CD4-positive, alpha-beta T cell treated with Interleukin-4 for 1 hour (primary cell): ENCODE measurements at regions not wholly inside any gene's neighbourhood (a gene's known extent, or its start where the extent isn't known, plus 50 kb on each side); places are given as distances from the start of the nearest gene placed in this dataset.
"Not testable (repeated sequence)": the region's sequence is repeated elsewhere in the genome, so short reads cannot be mapped to it uniquely, and the experiment has no call there.

Experiments used
- DNase-seq, 2 donors: peaks; one replicate each; pipeline ENCODE4 v3.0.0-alpha.2; 2020 to 2022

- no peak for DNase-seq
Observed at GRCh38 chr7:121560267-121560990, 164.3 kb upstream of the FAM3C start.

- DNase-seq, result no peak
Observed at GRCh38 chr7:121558288-121558687, 162.2 kb upstream of the FAM3C start.

- DNase-seq, result no peak
Observed at GRCh38 chr7:121557034-121557892, 161.2 kb upstream of the FAM3C start.

- DNase-seq, result no peak
Observed at GRCh38 chr7:121555558-121555957, 159.4 kb upstream of the FAM3C start.

GRCh38 chr7:121547544-121548092, 151.5 kb upstream of the FAM3C start:
- peak in 1 of 2 donors; percentile 62 for DNase-seq

- no peak for DNase-seq
Observed at GRCh38 chr7:121546632-121547543, 150.8 kb upstream of the FAM3C start.

GRCh38 chr7:121545418-121545817, 149.3 kb upstream of the FAM3C start:
- no peak for DNase-seq

- no peak for DNase-seq
Observed at GRCh38 chr7:121544726-121545125, 148.6 kb upstream of the FAM3C start.

- DNase-seq, result no peak
Observed at GRCh38 chr7:121544238-121544637, 148.1 kb upstream of the FAM3C start.

GRCh38 chr7:121541457-121541856, 145.3 kb upstream of the FAM3C start:
- no peak for DNase-seq

GRCh38 chr7:121540138-121540537, 144.0 kb upstream of the FAM3C start:
- no peak for DNase-seq

- DNase-seq, result no peak
Observed at GRCh38 chr7:121537031-121537430, 140.9 kb upstream of the FAM3C start.

GRCh38 chr7:121531175-121532070, 135.3 kb upstream of the FAM3C start:
- no peak for DNase-seq

GRCh38 chr7:121530227-121531174, 134.4 kb upstream of the FAM3C start:
- DNase-seq, result peak; percentile 54 to 69

GRCh38 chr7:121529003-121529402, 132.9 kb upstream of the FAM3C start:
- no peak for DNase-seq

- DNase-seq, result not testable (repeated sequence)
Observed at GRCh38 chr7:121526210-121526609, 130.1 kb upstream of the FAM3C start.

GRCh38 chr7:121525155-121525819, 129.2 kb upstream of the FAM3C start:
- no peak for DNase-seq

GRCh38 chr7:121521711-121522400, 125.7 kb upstream of the FAM3C start:
- DNase-seq, result no peak

- DNase-seq, result no peak
Observed at GRCh38 chr7:121520911-121521310, 124.8 kb upstream of the FAM3C start.
